Stimulated activated CD8-positive, alpha-beta memory T cell treated with anti-CD3 and anti-CD28 coated beads, Interleukin-4, amount 100 ng/mL, for 48 hours (primary cell): ENCODE measurements at regions not wholly inside any gene's neighbourhood (a gene's known extent, or its start where the extent isn't known, plus 50 kb on each side); places are given as distances from the start of the nearest gene placed in this dataset.

ENCODE experiments used
- DNase-seq: peaks from one replicate; pipeline ENCODE4 v3.0.0-alpha.2; 2020

GRCh38 chr18:7358989-7359726 lies 128.3 kb downstream of the LRRC30 start:
- no peak for DNase-seq

GRCh38 chr18:7360606-7361170 lies 129.8 kb downstream of the LRRC30 start:
- no peak for DNase-seq

GRCh38 chr18:7363338-7363737 lies 132.4 kb downstream of the LRRC30 start:
- no peak for DNase-seq

GRCh38 chr18:7366597-7366996 lies 135.7 kb downstream of the LRRC30 start:
- DNase-seq = no peak

- DNase-seq = no peak
Observed at GRCh38 chr18:7367336-7367735, 136.4 kb downstream of the LRRC30 start.

GRCh38 chr18:7369006-7369405 lies 138.1 kb downstream of the LRRC30 start:
- DNase-seq = no peak

GRCh38 chr18:7370375-7370774 lies 139.5 kb downstream of the LRRC30 start:
- no peak for DNase-seq

GRCh38 chr18:7370802-7371201 lies 139.9 kb downstream of the LRRC30 start:
- DNase-seq = no peak

GRCh38 chr18:7373441-7373840 lies 142.6 kb downstream of the LRRC30 start:
- no peak for DNase-seq

GRCh38 chr18:7381307-7381706 lies 150.4 kb downstream of the LRRC30 start:
- DNase-seq = no peak

GRCh38 chr18:7382328-7383001 lies 151.6 kb downstream of the LRRC30 start:
- no peak for DNase-seq

GRCh38 chr18:7383002-7383980 lies 152.4 kb downstream of the LRRC30 start:
- DNase-seq = no peak

GRCh38 chr18:7388741-7389140 lies 157.9 kb downstream of the LRRC30 start:
- no peak for DNase-seq

GRCh38 chr18:7390731-7391492 lies 160.0 kb downstream of the LRRC30 start:
- DNase-seq = no peak

GRCh38 chr18:7393080-7393479 lies 162.2 kb downstream of the LRRC30 start:
- DNase-seq = no peak

- DNase-seq = no peak
Observed at GRCh38 chr18:7394050-7394659, 163.3 kb downstream of the LRRC30 start.

GRCh38 chr18:7395566-7395965 lies 164.7 kb downstream of the LRRC30 start:
- DNase-seq = no peak

GRCh38 chr18:7413906-7414305 lies 153.2 kb upstream of the PTPRM start:
- DNase-seq = no peak

GRCh38 chr18:7414459-7414858 lies 152.7 kb upstream of the PTPRM start:
- no peak for DNase-seq

- DNase-seq = no peak
Observed at GRCh38 chr18:7415081-7415894, 151.8 kb upstream of the PTPRM start.

GRCh38 chr18:7417727-7418126 lies 149.4 kb upstream of the PTPRM start:
- DNase-seq = no peak
